Left ventricle myocardium inferior (tissue), 1 donor: ENCODE measurements at regions not wholly inside any gene's neighbourhood (a gene's known extent, or its start where the extent isn't known, plus 50 kb on each side); places are given as distances from the start of the nearest gene placed in this dataset.
"Not testable (repeated sequence)": the region's sequence is repeated elsewhere in the genome, so short reads cannot be mapped to it uniquely, and the experiment has no call there.

Experiments
- DNase-seq: peaks from one replicate; pipeline ENCODE4 v3.0.0-alpha.2; 2020
- H3K27ac ChIP-seq: fragments of 200-600 bp; replicated peaks from 2 replicates; pipeline ENCODE4 v1.8.0; 2021
- H3K27me3 ChIP-seq: fragments of 200-600 bp; 2 replicates; pipeline ENCODE4 v1.8.0; 2021; ENCODE audit warnings: low read depth
- H3K36me3 ChIP-seq: fragments of 200-600 bp; 2 replicates; pipeline ENCODE4 v1.8.0; 2021
- H3K4me1 ChIP-seq: fragments of 200-600 bp; 2 replicates; pipeline ENCODE4 v1.8.0; 2021
- H3K4me3 ChIP-seq: fragments of 200-600 bp; 2 replicates; pipeline ENCODE4 v1.8.0; 2021; ENCODE audit warnings: mild to moderate bottlenecking, moderate library complexity
- H3K9me3 ChIP-seq: fragments of 200-600 bp; replicated peaks from 2 replicates; pipeline ENCODE4 v1.8.0; 2021
- intact Hi-C: fragments of 100-400 bp; cut with micrococcal nuclease; formaldehyde crosslinking; loops from one replicate; pipeline ENCODE4 v1.11.0; 2022
- TF ChIP-seq, protein P1 (sequence below): fragments of 200-600 bp; IDR thresholded peaks from 2 replicates; pipeline ENCODE4 v1.8.0; 2021; ENCODE audit warnings: antibody characterized with exemption, mild to moderate bottlenecking, borderline replicate concordance
- donor health status: DM: no; HTN: yes; CAD: no; lungs with severe emphysema.

DNA sequence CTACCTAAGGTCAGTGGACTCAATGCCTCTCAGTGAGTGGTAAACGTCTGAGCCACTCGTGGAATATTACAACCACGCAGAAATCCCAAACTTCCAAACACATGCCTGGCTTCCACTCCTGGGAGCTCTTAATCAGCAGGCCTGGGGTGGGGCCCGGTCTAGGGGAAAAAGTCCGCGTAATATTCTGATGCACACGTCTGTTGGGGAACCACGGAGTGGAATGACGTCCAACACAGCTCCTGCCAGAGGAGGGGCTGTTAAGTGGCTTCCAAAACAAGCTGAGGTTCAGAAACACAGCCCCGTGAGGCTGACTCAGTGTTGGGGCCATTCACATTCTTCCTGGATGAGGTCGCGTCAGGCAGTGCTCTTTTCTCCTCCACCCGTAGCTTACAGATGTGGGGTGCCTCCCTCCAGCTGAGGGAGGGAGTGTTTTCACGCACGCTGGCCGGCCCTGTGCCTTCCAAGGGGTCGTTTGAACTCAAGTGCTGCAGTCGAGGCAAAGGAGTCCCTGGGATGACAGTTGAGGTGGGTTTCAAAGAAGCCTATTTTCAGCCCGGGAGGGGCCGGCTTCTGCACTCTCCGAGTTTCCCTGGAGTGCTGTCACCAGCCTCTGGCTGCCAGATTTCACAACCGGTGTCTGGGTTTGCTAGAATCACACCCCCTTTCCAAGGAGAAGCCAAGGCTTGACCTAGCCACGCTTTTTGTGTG is 73.1 kb downstream of the ACKR3 start:
- intact Hi-C loops: no loop called here

DNA sequence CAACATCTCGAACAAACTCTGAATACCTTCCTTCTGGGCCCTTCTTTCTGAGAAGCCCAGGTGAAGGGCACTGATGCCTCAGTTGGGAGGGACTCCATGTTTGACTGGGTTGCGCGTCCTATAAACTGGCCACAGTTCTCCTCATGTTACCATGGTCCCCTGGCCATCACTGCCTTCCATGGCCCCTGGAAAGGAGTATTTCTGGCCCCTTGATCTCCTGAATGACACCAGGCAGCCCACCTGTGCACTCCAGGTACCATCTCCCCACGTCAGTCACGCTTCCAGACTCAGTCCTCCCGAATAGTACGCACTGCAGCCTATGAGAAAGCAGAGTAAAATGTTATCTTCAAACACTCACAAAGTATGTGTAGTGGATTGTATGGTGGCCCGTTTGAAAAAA is 73.9 kb downstream of the ACKR3 start:
- intact Hi-C loops: no loop called here
- Histone ChIP-seq H3K4me3 (no peak overlapping the region), H3K4me1 (peaks cover 22% of the 10 kb centered on the region), H3K27ac (peak overlapping the region; percentile 82), H3K9me3 (peaks cover 34% of the 10 kb centered on the region), H3K36me3 (no peaks in the 10 kb centered on the region), H3K27me3 (no peaks in the 10 kb centered on the region)
- no peak for DNase-seq
- TF ChIP-seq, protein P1, sequence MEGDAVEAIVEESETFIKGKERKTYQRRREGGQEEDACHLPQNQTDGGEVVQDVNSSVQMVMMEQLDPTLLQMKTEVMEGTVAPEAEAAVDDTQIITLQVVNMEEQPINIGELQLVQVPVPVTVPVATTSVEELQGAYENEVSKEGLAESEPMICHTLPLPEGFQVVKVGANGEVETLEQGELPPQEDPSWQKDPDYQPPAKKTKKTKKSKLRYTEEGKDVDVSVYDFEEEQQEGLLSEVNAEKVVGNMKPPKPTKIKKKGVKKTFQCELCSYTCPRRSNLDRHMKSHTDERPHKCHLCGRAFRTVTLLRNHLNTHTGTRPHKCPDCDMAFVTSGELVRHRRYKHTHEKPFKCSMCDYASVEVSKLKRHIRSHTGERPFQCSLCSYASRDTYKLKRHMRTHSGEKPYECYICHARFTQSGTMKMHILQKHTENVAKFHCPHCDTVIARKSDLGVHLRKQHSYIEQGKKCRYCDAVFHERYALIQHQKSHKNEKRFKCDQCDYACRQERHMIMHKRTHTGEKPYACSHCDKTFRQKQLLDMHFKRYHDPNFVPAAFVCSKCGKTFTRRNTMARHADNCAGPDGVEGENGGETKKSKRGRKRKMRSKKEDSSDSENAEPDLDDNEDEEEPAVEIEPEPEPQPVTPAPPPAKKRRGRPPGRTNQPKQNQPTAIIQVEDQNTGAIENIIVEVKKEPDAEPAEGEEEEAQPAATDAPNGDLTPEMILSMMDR: no peak

More for the DNA sequence above, 73.1 kb downstream of the ACKR3 start:
- Histone ChIP-seq H3K36me3 (no peaks in the 10 kb centered on the region), H3K27me3 (no peaks in the 10 kb centered on the region), H3K27ac (peak overlapping the region; percentile 82), H3K9me3 (peaks cover 34% of the 10 kb centered on the region), H3K4me1 (peaks cover 22% of the 10 kb centered on the region), H3K4me3 (no peak overlapping the region)
- TF ChIP-seq, protein P1: no peak
- DNase-seq: peak; percentile 86

DNA sequence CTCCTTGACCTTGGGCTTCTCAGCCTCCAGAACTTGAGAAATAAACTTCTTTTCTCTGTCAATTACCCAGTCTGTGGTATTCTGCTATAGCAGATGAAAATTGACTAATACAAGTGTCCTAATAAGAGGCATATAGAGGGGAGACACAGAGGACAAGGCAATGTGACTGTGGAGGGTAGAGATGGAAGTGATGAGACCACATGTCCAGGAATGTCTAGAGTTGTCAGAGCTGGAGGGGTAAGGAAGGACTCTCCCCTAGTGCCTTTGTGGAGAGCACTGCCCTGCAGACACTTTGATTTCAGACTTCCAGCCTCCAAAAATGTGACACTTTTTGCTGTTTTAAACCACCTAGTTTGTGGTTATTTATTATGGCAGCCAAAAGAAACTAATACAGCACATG is 74.4 kb downstream of the ACKR3 start:
- peak overlapping the region; percentile 82 for H3K27ac ChIP-seq

DNA sequence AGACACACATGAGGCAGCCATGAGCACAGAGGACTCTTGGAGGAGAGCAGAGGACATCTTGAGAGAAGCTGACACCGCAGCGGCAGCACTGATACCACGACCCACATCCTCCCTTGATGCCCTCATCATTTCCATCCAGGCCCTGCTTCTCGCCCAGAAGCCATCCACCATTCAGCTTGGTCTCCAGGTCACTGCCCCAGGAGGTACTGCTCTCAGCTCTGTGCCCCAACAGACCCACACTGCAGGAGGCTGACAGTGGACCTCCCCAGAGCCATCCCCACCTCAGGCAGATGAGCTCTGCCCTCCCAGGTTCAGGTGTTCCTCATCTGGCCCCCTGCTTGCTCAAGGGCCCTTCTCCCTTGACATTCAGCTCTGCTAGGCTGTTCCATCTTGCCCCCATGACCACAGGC is 74.9 kb downstream of the ACKR3 start:
- Histone ChIP-seq H3K27me3 (no peaks in the 10 kb centered on the region), H3K4me1 (peaks cover 22% of the 10 kb centered on the region), H3K27ac (no peak overlapping the region), H3K36me3 (no peaks in the 10 kb centered on the region), H3K4me3 (no peak overlapping the region), H3K9me3 (peaks cover 37% of the 10 kb centered on the region)
- intact Hi-C loops: no loop called here
- TF ChIP-seq, protein P1: no peak
- DNase-seq: no peak

More for the DNA sequence above, 74.4 kb downstream of the ACKR3 start:
- intact Hi-C loops: no loop called here
- H3K4me3 ChIP-seq: no peak overlapping the region
- H3K4me1 ChIP-seq: peaks cover 22% of the 10 kb centered on the region
- TF ChIP-seq, protein P1: no peak
- no peak for DNase-seq
- H3K9me3 ChIP-seq: peaks cover 34% of the 10 kb centered on the region
- no peaks in the 10 kb centered on the region for H3K27me3 ChIP-seq
- no peaks in the 10 kb centered on the region for H3K36me3 ChIP-seq

DNA sequence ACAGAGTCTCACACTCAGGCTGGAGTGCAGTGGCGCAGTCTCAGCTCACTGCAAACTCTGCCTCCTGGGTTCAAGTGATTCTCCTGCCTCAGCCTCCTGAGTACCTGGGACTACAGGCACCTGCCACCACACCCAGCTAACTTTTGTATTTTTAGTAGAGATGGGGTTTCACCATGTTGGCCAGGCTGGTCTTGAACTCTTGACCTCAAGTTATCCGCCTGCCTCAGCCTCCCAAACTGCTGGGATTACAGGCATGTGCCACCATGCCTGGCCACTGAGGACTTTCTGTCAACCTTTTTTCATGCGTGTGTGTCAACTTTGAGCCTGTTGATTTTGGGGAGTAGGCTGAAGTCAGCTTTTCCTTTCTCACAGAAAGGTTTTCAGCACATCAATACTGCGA is 75.5 kb downstream of the ACKR3 start:
- intact Hi-C loops, DNase-seq, H3K27ac ChIP-seq, H3K36me3 ChIP-seq, H3K27me3 ChIP-seq, H3K4me3 ChIP-seq: not testable (repeated sequence)
- H3K4me1 ChIP-seq: peaks cover 22% of the 10 kb centered on the region
- H3K9me3 ChIP-seq: peaks cover 44% of the 10 kb centered on the region

DNA sequence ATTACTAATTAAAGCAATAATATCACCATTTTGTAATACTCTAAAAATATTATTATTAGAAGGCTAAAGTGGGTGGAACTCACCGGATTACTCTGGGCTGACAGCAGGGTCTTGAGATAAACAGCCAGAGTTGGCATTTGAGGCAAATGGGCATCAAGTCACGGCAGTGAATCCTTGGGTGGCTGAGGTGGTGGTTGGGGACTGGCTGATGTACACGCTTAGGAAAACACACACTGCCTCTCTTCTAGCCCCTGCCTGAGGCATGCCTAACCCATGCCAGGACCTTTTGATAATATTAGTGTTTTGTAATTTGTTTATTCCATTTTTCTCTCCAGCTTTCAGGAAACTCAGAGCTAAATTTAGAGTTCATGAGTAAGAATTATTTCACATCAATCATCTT is 76.8 kb downstream of the ACKR3 start:
- TF ChIP-seq, protein P1: no peak
- DNase-seq: no peak
- H3K9me3 ChIP-seq: peaks cover 33% of the 10 kb centered on the region
- H3K36me3 ChIP-seq: no peaks in the 10 kb centered on the region
- peaks cover 20% of the 10 kb centered on the region for H3K4me1 ChIP-seq
- no peak overlapping the region for H3K27ac ChIP-seq
- intact Hi-C loops: no loop called here
- H3K27me3 ChIP-seq: no peaks in the 10 kb centered on the region
- H3K4me3 ChIP-seq: no peak overlapping the region
